ENCODE measurements at regions not wholly inside any gene's neighbourhood (a gene's known extent, or its start where the extent isn't known, plus 50 kb on each side); places are given as distances from the start of the nearest gene placed in this dataset.

GRCh38 chr2:198376677-198377076 lies 572.3 kb downstream of the PLCL1 start:
- TF ChIP-seq, protein P1, sequence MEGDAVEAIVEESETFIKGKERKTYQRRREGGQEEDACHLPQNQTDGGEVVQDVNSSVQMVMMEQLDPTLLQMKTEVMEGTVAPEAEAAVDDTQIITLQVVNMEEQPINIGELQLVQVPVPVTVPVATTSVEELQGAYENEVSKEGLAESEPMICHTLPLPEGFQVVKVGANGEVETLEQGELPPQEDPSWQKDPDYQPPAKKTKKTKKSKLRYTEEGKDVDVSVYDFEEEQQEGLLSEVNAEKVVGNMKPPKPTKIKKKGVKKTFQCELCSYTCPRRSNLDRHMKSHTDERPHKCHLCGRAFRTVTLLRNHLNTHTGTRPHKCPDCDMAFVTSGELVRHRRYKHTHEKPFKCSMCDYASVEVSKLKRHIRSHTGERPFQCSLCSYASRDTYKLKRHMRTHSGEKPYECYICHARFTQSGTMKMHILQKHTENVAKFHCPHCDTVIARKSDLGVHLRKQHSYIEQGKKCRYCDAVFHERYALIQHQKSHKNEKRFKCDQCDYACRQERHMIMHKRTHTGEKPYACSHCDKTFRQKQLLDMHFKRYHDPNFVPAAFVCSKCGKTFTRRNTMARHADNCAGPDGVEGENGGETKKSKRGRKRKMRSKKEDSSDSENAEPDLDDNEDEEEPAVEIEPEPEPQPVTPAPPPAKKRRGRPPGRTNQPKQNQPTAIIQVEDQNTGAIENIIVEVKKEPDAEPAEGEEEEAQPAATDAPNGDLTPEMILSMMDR (IDR thresholded peaks at IDR 0.05), result no peak
- TF ChIP-seq POLR2AphosphoS5 (IDR thresholded peaks at IDR 0.05; ENCODE audit: insufficient read depth in 1 of 2, low read depth in 1 of 2), result no peak
- no peak for TF ChIP-seq POLR2A (IDR thresholded peaks at IDR 0.05)
